HG03039 (cell line): ENCODE measurements at regions not wholly inside any gene's neighbourhood (a gene's known extent, or its start where the extent isn't known, plus 50 kb on each side); places are given as distances from the start of the nearest gene placed in this dataset.

Experiments
- ATAC-seq: cut with Tn5 transposase; IDR thresholded peaks from one replicate; pipeline ENCODE4 v1.9.1; 2021; ENCODE audit warnings: mild to moderate bottlenecking, moderate library complexity; ENCODE audit not compliant: unreplicated experiment

DNA sequence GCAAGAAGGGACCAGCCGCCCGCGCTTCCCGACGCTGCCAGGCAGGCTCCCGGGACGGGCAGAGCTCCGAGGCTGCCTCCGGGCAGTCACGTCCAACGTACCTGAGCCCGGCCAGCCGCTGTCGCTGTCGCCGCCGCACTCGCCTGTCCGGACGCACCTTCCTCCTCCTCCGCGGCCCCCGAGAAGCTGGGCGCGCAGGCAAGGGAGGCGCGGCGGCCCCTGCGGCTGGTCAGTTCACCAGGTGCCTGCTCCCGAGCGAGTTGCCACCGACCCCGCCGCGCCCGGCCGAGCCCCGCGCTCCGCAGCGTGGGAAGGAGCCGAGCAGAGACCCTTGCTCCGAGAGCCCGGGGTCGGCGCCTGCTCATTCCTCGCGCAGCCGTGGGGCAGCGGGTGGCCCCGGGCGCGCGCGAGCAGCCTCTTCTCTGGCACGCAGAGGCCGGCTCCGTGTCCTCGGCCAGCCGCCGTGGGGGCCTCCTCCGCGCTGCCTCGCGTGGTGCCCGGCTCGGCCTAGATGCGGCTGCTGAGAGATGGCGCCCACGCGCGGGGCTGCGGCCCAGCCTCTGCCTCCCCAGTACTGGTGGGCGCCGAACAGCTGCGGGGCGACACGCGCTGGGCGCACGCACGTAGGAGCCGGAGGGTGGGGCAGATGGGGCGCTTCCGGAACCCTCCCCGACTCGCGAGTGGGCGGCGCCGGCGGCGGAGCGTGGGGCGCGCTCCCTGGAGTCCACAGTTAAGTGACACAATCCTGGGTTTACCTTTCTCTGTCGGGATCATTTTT lies 419.4 kb downstream of the UQCRFS1 start:
- no peak for ATAC-seq

DNA sequence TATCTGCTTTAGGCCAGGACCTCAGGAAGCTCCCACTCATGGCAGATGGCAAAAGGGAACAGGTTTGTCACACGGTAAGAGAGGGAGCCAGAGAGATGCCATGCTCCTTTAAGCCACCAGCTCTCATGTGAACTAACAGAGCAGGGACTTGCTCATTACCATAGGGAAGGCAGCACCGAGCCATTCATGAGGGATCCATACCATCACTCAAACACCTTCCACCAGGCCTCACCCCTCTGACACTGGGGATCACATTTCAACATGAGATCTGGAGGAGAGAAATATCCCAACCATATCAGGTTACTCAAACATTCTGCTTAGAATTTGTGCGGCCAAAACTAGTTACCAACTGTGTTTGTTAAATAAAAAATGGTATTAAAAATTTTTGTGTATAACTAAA lies 427.0 kb downstream of the UQCRFS1 start:
- no peak for ATAC-seq

DNA sequence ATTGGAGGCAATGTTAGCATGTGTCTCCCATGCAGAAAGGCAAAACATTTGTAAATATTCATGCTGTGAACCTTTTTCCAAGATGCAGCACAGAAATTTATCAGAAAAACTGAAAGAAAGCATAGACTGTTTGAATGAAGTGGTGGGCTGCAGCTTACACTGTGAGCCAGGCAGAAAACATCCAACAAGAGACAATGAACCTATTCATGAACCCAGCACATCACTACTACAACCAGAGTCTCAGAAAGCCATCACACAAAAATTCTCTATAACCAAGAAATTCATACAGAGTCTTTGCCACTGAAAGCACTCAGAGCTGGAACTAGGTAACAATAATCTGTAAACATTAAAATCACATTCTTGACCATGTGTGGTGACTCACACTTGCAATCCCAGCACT lies 448.9 kb downstream of the UQCRFS1 start:
- no peak for ATAC-seq

DNA sequence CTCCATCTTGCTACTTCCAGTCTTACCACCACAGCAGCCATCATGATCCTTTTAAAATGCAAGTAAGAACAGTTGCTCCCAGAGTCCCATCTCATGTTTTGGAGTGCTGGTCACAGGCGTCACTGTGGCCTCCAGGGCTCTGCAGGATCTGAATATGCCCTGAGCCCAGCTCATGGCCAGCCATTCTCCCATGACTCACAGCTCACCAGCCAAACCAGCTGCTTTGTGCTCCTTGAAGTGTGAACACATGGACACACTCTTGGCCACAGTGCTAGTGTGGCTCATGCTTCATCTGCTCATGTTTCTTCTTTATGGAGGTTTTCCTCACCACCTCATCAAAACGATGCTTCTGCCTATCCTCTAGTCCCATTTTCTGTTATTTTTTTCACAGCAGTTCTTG lies 466.5 kb downstream of the UQCRFS1 start:
- no peak for ATAC-seq

DNA sequence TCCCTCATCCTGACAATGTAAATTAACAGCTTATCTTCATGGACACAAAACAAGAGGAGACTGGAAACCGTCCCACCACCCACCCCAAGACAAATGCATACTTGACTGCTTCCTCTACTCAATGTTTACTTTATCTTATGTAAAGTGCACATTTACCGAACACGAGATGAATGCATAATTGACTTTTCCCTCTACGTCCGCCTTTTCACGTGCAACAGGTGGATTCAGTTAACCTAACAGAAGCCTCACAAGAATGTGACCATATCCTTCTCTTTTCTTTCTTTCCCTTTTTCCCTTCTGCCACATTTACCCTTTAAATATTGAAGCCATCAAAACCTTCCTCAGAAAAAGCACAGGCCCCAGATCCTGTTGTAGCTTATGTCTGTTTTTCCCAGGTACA lies 468.0 kb downstream of the UQCRFS1 start:
- no peak for ATAC-seq

DNA sequence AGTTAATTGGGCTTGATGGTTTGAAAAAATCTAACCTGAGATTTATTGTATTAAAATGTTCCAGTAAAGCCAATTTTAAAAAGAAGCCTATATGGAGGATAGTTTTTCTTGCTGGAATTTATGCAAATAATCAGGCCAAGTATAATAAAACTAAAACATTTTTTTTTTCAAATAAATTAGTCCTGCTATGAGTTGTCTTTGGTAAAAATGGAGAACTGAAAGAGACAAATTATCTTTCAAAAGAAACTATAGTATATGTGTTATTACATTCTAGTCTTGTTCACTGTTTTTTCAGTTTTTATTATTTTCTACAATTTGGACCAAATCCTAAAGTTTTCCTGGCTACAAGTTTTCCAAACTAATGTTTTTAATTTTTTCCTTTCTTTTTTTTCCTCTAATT lies 468.9 kb downstream of the UQCRFS1 start:
- ATAC-seq: no peak

DNA sequence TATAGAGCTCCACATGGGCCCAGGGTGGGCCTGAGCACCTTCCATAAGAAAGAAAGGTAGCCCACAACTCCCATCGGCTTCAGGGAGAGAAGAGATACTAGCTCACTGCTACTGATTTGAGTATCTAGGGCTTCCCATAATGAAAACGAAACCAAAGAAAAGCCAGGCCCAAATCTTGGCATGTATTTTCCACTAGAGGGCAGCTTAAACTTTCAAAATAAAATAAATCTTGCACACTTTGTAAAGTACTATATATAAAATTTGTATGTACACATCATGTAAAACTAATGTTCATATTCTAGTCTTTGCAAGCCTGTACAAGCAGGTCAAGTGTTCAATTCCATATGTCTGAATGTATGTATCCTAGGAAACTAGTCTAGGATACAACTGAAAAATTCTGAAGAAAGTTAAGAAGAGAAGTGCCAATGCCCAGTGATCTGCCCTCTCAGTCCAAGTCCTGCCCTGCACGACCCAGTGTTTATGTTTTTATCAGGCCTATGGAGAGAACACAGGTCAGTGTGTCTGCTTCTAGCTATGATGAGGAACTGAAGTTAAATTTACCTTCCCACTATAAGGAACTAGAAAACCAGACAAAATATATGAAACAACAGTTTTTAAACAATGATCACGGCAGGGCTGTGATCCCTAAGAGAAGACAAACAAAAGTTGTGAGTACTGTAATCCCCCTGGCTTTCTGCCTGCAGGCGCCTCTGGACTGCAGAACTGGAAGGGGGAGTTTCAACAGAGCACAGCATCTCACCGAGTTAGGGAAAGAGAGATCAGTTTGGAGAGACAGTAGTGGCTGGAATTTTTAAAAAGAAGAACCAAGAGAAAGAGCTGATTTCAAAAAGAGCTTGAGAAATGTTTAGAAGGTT lies 475.7 kb downstream of the UQCRFS1 start:
- no peak for ATAC-seq

DNA sequence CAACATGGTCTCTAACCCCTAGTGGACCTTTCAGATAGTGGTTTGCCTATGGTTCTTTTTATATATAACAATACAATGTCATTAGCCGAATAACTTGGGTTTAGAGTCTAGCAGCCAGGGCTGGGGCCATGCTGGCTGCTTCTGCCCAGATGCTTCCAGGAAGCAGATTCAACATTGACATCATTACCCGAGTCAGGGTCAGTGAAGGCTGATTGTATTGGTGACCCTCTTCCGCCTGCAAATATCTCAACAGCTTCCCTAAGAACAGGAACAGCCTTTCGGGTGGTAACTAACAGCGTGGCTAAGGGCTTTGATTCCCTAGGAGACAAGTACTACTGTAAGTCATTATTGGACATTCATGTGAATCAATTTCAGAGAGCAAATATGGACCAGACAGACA lies 476.4 kb downstream of the UQCRFS1 start:
- ATAC-seq: no peak

DNA sequence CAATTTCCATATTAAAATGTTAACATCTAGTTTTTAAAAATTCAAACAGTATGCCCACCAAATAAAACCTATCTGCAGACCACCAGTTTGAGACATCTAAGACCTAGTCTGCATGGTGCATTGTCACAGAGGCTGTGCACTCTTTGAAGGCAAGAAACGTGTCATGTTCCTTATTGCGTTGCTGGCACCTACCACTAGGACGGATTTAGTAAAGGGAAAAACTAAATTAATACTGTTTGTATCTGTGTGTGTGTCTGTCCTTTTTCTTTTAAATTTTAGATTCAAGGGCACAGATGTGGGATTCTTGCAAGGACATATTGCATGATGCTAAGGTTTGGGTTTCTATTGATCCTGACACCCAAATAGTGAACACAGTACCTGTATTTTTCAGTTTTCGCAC lies 481.4 kb downstream of the UQCRFS1 start:
- ATAC-seq: no peak

DNA sequence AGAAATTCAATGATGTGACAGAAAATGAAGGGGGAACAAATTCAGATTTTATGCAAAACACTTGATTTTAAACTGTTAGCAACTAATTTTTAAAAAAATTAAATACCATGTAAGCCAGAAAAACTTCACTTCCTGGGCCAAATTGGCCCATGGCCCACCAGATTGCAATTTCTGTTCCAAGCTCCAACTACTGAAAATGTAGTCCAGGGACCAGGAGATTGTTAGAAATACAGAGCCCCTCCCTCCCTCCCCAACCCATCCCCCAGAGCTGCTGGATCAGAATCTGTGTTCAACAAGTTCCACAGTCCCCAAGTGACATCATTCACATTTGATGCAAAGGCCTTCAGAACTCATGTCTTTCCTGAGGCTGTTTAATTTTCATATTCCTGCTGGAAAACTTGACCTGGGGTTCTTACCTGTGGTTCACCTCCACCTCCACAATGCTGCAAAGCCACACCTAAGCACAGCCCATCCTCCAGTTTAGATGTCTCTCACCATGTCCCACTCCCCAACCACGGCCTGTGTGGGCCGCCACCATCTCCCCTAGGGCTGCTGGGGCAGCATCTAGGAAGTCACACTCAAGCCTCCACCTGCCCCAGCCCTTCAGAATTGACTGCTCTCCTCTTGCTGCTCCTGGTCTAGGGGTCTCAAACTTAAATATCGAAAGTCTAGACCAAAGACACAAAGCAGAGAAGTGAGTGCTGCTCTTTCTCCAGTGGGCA lies 482.0 kb downstream of the UQCRFS1 start:
- ATAC-seq: no peak

DNA sequence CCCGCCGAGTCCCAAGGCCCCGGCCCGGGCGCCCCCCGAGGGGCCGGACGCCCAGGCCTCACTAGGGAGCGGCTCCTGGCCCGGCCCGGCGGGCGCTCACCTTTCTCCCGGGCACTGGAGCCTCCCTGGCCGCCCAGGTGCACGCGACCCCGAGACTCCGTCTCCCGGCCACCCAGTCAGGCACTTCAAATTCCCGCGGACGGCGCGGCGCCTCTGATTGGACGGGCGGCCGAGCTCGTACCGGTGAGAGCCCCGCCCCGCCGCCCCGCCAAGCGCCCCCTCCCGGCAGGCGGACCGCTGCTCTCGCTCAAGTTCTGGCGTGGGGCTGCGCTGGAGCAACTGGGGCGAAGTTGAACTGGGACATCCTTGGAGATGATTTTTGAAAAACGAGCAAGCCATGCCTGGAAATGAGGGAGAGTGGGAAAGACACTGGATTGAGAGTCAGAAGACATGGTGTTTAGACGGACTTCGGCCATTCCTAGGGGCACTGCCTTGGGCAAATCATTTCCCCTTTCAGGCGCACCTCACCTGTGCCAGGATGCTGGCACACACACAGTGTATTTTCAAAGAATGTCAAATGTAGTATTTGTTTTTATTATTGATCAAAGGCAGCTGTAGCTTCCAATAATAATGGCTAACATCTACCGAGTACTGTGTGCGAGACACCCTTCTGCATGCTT lies 485.3 kb downstream of the UQCRFS1 start:
- no peak for ATAC-seq

DNA sequence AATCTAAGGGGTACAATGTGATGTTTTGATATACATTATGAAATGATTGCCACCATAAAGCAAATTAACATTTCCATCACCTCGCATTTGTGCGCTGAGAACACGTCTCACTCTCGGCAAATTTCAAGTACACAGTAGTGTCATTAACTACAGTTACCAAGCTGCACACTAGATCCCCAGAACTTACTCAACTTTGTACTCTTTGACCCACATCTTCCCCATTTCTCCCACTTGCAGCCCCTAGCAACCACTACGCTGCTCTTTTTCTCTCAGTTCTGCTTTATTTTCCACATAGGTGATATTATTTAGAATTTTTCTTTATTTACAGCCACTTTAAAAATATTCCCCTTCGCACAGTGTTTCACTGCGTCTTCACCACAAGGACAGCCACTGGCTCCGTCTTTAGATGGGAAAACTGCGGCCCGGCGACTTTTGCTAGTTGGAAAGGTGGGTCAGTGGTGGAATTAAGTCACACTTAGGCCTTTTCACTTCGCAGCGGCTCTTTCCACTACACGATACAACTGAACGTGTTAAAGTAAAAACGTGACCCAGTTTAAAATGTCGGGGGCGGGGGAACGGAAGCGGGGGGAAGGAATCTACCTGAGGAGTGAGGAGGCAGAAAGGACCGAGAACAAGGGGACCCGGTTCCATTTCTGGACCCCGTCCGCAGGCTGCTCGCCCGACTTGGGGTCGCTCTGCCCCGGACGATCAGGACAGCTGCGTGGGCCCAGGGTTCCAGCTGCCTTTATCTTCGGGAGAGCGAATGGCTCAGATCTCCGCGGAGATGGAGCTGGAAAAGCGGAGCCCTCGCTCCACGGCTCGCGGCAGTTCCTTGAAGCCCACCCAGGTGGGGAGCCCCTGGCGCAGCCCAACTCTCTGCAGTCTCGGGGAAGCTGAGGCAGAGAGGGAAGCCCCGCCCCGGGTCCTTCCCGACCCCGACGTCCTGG lies 486.1 kb downstream of the UQCRFS1 start:
- ATAC-seq: no peak

DNA sequence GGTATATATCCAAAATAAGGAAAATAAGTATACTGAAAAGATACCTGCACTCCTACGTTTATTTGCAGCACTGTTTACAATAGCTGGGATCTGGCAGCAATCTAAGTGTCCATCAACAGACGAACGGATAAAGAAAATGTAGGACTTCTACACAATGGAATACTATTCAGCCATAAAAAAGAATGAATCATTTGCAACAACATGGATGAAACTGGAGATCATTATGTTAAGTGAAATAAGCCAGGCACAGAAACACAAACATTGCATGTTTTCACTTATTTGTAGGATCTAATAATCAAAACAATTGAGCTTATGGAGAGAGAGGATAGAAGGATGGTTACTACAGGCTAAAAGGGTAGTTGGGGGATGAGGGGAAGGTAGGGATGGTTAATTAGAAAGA lies 494.0 kb downstream of the UQCRFS1 start:
- ATAC-seq: no peak

DNA sequence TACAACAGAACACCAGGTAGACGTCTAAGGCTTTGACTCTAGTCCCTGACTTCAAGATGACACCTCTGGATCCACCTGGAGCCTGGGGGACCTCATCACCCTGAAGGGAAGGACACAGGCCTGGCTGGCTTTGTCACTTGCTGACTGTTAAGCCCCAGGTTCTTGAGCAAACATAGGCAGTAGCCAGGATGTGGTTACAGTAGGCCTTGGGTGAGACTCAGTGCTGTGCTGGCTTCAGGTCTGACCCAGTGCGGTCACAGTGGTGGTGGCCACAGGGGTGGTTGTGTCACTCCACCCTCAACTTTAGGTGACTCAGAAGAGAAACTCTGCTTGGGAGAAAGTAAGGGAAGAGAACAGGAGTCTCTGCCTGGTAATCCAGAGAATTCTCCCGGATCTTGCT lies 497.8 kb downstream of the UQCRFS1 start:
- ATAC-seq: no peak

DNA sequence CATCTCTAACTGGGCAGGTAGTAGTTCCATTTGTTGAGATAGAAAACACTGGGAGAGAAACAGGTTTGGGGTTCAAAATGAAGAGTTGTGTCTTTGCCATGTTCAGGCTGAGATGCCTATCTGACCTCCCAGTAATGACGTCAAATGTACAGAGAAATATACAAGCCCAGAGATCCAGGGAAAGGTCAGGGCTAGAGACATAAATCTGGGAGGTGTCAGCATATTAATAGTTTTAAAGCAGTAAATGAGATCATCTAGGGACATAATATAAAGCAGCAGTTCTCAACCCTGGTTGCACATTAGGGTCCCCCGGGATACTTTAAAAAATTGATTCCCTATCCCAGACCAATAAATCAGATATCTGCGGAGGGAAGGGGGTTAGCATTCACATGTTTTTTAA lies 501.5 kb downstream of the UQCRFS1 start:
- no peak for ATAC-seq

DNA sequence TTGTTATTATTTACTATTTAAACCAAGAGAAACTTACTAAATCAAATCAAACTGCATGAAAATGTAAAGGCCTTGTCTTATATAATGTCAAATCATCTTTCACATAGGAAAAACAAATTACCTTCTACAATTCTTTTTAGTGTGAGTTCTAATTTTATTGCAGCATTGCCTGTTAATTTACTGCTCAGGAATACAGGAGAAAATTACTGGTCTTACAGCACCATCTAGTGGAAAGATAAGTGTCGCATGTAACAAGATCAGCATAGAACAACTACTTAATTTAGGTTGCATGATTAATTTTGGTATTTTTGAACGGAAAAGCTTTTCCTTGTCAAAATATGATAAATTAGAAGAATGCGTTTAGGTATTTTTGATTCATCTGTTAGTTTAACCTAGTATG lies 502.7 kb downstream of the UQCRFS1 start:
- no peak for ATAC-seq

DNA sequence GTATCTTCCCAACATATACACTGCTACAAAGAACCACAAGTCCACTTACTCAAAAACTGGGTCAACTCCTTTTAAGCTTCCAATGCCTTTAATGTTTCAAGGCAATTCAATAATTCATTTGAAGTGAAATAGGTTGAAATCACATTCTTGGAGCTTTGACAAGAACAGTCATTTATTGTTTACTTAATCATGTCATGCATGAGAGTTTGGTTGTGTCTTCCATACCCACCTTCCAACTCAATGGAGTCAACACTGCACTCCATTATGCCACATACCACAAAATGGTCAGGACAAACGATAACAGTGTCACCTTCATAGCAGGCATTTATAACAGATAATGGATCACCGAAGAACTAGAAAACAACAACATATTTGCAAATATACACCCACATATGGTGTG lies 506.3 kb downstream of the UQCRFS1 start:
- ATAC-seq: no peak

DNA sequence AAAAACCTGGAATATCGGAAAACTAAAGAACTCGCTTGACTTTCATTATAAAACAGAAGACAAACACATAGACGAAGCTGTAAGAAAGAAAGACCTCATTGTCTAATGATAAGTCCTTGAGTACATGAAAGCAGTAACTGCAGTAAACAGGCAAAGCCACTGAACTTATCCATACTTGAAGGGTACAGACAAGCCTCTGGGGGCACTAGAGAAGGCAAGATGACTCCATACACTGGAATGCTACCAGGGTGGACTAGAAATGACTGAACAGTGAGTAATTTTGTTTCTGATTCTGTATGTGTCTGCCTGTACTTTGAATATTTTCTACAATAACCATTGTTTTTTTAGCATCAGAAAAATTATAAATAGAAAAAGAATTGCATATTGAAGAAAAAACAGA lies 507.9 kb downstream of the UQCRFS1 start:
- no peak for ATAC-seq

DNA sequence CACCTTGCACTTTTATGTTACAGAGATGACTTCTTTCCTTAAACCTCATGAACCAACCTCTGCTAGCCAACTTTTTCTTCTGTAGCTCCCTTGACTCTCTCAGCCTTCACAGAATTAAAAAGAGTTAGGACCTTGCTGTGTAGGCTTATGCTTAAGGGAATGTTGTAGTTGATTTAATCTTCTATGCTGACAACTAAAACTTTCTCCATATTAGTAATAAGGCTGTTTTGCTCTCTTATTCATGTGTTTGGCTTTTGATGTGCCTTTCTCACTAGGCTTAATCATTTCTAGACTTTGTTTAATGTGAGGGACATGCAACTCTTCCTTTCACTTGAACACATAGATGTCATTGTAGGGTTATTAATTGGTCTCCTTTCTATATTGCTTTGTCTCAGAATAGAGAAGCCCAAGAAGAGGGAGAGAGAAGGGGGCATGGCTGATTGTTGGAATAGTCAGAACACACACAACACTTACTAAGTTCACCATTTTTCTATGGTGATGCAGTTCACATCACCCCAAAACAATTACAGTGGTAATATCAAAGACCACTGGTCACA lies 509.5 kb downstream of the UQCRFS1 start:
- ATAC-seq: no peak

DNA sequence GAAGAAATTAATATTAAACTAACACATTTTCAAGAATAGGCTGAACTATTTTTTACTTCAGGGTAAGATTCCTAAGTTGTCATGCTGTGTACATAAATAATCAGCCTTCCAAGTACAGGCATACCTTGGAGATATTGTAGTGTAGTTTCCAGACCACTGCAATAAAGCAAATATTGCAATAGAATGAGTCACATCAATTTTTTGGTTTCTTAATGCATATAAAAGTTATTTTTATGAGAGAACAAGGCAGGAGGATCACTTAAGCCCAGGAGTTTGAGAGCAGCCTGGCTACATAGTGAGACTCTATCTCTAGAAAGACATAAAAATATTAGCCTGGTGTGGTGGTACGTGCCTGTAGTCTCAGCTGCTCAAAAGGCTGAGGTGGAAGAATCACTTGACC lies 511.5 kb downstream of the UQCRFS1 start:
- ATAC-seq: no peak
